ENCODE measurements at regions not wholly inside any gene's neighbourhood (a gene's known extent, or its start where the extent isn't known, plus 50 kb on each side); places are given as distances from the start of the nearest gene placed in this dataset.

- no peaks in the 10 kb centered on the region for H3K79me2 ChIP-seq (ENCODE audit: insufficient read depth, low read length)
- intact Hi-C loops (cut with micrococcal nuclease; ENCODE audit: unreplicated experiment), result no loop called here
- WGBS (ENCODE audit: low lambda C conversion rate), result 33% methylated on average over 3 of the region's 8 CpGs
- CTCF ChIA-PET (ENCODE audit: low intra/inter-chr PET ratio, low total read pairs), result no interaction called here
- DNase-seq (ENCODE audit: low spot score) (no peak), FAIRE-seq (no peak), ATAC-seq (no peak; the same call in 1 of the 3 replicates)
- in situ Hi-C loops (cut with HindIII; ENCODE audit: extremely low pct_ligation_motif_present, low pct_unique_long_range_greater_than_20kb), result no loop called here
- H3K27me3 ChIP-seq (ENCODE audit: control insufficient read depth in 1 of 2, insufficient read depth in 2 of 2, low read length in 2 of 2), result no peaks in the 10 kb centered on the region
- H3K36me3 ChIP-seq (replicated peaks in 1 of 2; ENCODE audit: control insufficient read depth in 1 of 2, insufficient read depth in 2 of 2, low read length in 2 of 2), result no peaks in the 10 kb centered on the region
- no peak overlapping the region for H3K4me3 ChIP-seq (replicated peaks in 1 of 3; ENCODE audit: insufficient read depth in 1 of 3, low read depth in 2 of 3, low read length in 3 of 3)
- no peak overlapping the region for H3K4me2 ChIP-seq (ENCODE audit: low read depth, low read length)
- POLR2A ChIA-PET, result no interaction called here
- no peak overlapping the region for H3K27ac ChIP-seq (ENCODE audit: extremely low read length, insufficient read depth, low read length)
- no peaks in the 10 kb centered on the region for H4K20me1 ChIP-seq (ENCODE audit: insufficient read depth, low read length)
- no peaks in the 10 kb centered on the region for H3K9me3 ChIP-seq (ENCODE audit: low read length)
- H2AFZ ChIP-seq (ENCODE audit: low read length), result no peak overlapping the region
- no peak overlapping the region for H3K9ac ChIP-seq (ENCODE audit: insufficient read depth, low read depth, low read length)
- no peaks in the 10 kb centered on the region for H3K4me1 ChIP-seq (ENCODE audit: insufficient read depth, low read length)
- no TSS peak for BruUV-seq (replicated peaks)
- no peak for TF ChIP-seq ZSCAN12 (CRISPR knock-in tag; IDR thresholded peaks at IDR 0.05)
These were observed 313.4 kb upstream of the SEMA3C start for GRCh38 chr7:81232084-81232799.

GRCh38 chr7:81231301-81231838, 312.5 kb upstream of the SEMA3C start:
- Histone ChIP-seq H3K9me3 (ENCODE audit: low read length) (no peaks in the 10 kb centered on the region), H3K9ac (ENCODE audit: insufficient read depth, low read depth, low read length) (no peak overlapping the region), H3K79me2 (ENCODE audit: insufficient read depth, low read length) (no peaks in the 10 kb centered on the region), H4K20me1 (ENCODE audit: insufficient read depth, low read length) (no peaks in the 10 kb centered on the region), H3K36me3 (replicated peaks in 1 of 2; ENCODE audit: control insufficient read depth in 1 of 2, insufficient read depth in 2 of 2, low read length in 2 of 2) (no peaks in the 10 kb centered on the region), H3K4me2 (ENCODE audit: low read depth, low read length) (no peak overlapping the region), H3K4me1 (ENCODE audit: insufficient read depth, low read length) (no peaks in the 10 kb centered on the region), H3K27ac (ENCODE audit: extremely low read length, insufficient read depth, low read length) (no peak overlapping the region), H3K27me3 (ENCODE audit: control insufficient read depth in 1 of 2, insufficient read depth in 2 of 2, low read length in 2 of 2) (no peaks in the 10 kb centered on the region), H3K4me3 (replicated peaks in 1 of 3; ENCODE audit: insufficient read depth in 1 of 3, low read depth in 2 of 3, low read length in 3 of 3) (no peak overlapping the region), H2AFZ (ENCODE audit: low read length) (no peak overlapping the region)
- DNase-seq (ENCODE audit: low spot score) (no peak), ATAC-seq (no peak), FAIRE-seq (no peak)
- in situ Hi-C loops (cut with HindIII; ENCODE audit: extremely low pct_ligation_motif_present, low pct_unique_long_range_greater_than_20kb), result no loop called here
- TF ChIP-seq CHD2 (IDR thresholded peaks at IDR 0.05; ENCODE audit: low read depth, low read length), result no peak
- TF ChIP-seq ZNF576 (CRISPR knock-in tag; IDR thresholded peaks at IDR 0.05), result no peak
- TF ChIP-seq SIN3A (IDR thresholded peaks at IDR 0.05; ENCODE audit: borderline replicate concordance, low read depth, low read length), result no peak
- TF ChIP-seq ERF (CRISPR knock-in tag; IDR thresholded peaks at IDR 0.05), result no peak
- TF ChIP-seq ZNF558 (CRISPR knock-in tag; IDR thresholded peaks at IDR 0.05; ENCODE audit: borderline replicate concordance), result no peak
- TF ChIP-seq ZFP41 (CRISPR knock-in tag; IDR thresholded peaks at IDR 0.05; ENCODE audit: borderline replicate concordance), result no peak
- TF ChIP-seq, protein P1, sequence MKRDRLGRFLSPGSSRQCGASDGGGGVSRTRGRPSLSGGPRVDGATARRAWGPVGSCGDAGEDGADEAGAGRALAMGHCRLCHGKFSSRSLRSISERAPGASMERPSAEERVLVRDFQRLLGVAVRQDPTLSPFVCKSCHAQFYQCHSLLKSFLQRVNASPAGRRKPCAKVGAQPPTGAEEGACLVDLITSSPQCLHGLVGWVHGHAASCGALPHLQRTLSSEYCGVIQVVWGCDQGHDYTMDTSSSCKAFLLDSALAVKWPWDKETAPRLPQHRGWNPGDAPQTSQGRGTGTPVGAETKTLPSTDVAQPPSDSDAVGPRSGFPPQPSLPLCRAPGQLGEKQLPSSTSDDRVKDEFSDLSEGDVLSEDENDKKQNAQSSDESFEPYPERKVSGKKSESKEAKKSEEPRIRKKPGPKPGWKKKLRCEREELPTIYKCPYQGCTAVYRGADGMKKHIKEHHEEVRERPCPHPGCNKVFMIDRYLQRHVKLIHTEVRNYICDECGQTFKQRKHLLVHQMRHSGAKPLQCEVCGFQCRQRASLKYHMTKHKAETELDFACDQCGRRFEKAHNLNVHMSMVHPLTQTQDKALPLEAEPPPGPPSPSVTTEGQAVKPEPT (CRISPR knock-in tag; IDR thresholded peaks at IDR 0.05; ENCODE audit: low read depth), result no peak
- TF ChIP-seq U2AF1 (optimal IDR thresholded peaks at IDR 0.05; ENCODE audit: low read depth, low read length), result no peak
- no peak for TF ChIP-seq ZNF841 (CRISPR knock-in tag; IDR thresholded peaks at IDR 0.05; ENCODE audit: borderline replicate concordance)
- TF ChIP-seq, protein P2, sequence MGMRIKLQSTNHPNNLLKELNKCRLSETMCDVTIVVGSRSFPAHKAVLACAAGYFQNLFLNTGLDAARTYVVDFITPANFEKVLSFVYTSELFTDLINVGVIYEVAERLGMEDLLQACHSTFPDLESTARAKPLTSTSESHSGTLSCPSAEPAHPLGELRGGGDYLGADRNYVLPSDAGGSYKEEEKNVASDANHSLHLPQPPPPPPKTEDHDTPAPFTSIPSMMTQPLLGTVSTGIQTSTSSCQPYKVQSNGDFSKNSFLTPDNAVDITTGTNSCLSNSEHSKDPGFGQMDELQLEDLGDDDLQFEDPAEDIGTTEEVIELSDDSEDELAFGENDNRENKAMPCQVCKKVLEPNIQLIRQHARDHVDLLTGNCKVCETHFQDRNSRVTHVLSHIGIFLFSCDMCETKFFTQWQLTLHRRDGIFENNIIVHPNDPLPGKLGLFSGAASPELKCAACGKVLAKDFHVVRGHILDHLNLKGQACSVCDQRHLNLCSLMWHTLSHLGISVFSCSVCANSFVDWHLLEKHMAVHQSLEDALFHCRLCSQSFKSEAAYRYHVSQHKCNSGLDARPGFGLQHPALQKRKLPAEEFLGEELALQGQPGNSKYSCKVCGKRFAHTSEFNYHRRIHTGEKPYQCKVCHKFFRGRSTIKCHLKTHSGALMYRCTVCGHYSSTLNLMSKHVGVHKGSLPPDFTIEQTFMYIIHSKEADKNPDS (CRISPR knock-in tag; IDR thresholded peaks at IDR 0.05), result no peak
- TF ChIP-seq IRX3 (CRISPR knock-in tag; IDR thresholded peaks at IDR 0.05; ENCODE audit: borderline replicate concordance, low read depth), result no peak
- no TSS peak for BruUV-seq (replicated peaks)
- intact Hi-C loops (cut with micrococcal nuclease; ENCODE audit: unreplicated experiment), result no loop called here
- ChIA-PET POLR2A (no interaction called here), CTCF (ENCODE audit: low intra/inter-chr PET ratio, low total read pairs) (no interaction called here)
- 27% methylated on average over 5 of the region's 5 CpGs for WGBS (ENCODE audit: low lambda C conversion rate)

Measured in HepG2 (cell line).